Prostate gland (tissue), 2 donors: ENCODE measurements at regions not wholly inside any gene's neighbourhood (a gene's known extent, or its start where the extent isn't known, plus 50 kb on each side); places are given as distances from the start of the nearest gene placed in this dataset.

ENCODE experiments used
- DNase-seq: peaks from one replicate; pipeline ENCODE4 v3.0.0-alpha.2; 2019; ENCODE audit warnings: low spot score
- H3K27ac ChIP-seq, 2 donors: fragments of 200-600 bp; sonication (generic); 2 replicates each; pipeline ENCODE4 v1.5.1; 2017 to 2019
- H3K27me3 ChIP-seq: fragments of 200-600 bp; sonication (generic); replicated peaks from 2 replicates; pipeline ENCODE4 v1.5.1; 2019; ENCODE audit not compliant: insufficient read depth
- H3K36me3 ChIP-seq, 2 donors: fragments of 200-600 bp; sonication (generic); 1 replicate in 1 of 2; 2 replicates in 1 of 2; pipeline versions ENCODE4 v1.5.1 to v1.8.1; 2017 to 2019
- H3K4me1 ChIP-seq: fragments of 200-600 bp; sonication (generic); replicated peaks from 2 replicates; pipeline ENCODE4 v1.5.1; 2019
- H3K4me3 ChIP-seq, 2 donors: fragments of 200-600 bp; sonication (generic); 2 replicates each; pipeline ENCODE4 v1.5.1; 2017 to 2019
- H3K9me3 ChIP-seq: fragments of 200-600 bp; sonication (generic); 2 replicates; pipeline ENCODE4 v1.5.1; 2017
- POLR2A ChIP-seq: fragments of 450-650 bp; IDR thresholded peaks from one replicate; pipeline ENCODE4 v1.6.1; 2016; ENCODE audit warnings: antibody characterized with exemption, mild to moderate bottlenecking
- POLR2AphosphoS5 ChIP-seq: sonication (generic); formaldehyde crosslinking; IDR thresholded peaks from one replicate; pipeline ENCODE4 v1.6.1; 2017; ENCODE audit warnings: antibody characterized with exemption
- WGBS: methylation state at CpG from one replicate; pipeline ENCODE4 v1.1.5; 2018; 5-methylcytosine and 5-hydroxymethylcytosine counted together
- intact Hi-C: fragments of 100-400 bp; cut with DNase I; formaldehyde crosslinking; loops from one replicate; pipeline ENCODE4 v1.14.2; 2022
- TF ChIP-seq, protein P1 (sequence below), 4 experiments: fragments of 200-600 bp in 2 of 4; fragments of 450-650 bp in 2 of 4; sonication (generic) in 2 of 4; IDR thresholded peaks; 1 replicate in 3 of 4; 2 replicates in 1 of 4; pipeline ENCODE4 v1.5.1; 2016 to 2019; ENCODE audit warnings: antibody characterized with exemption in 4 of 4, mild to moderate bottlenecking in 2 of 4, moderate library complexity in 2 of 4

DNA sequence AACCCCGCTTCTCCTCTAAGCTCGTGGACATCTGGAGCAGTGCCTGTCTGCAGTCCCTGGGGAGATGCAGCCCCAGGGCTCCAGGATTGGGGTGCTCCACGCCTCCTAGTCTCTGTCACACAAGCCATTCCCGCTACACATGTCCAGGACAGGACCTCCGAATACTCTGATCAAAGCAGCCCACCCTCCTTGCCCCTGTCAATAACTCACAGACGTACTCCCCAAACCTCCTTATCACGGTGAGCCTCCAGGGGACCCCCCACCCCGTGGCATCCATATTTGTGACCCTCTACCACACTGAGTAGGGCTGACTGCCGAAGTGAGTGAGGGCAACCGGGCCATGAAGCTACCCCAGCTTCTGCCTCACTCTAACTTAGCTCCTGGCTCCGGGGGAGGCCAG lies 727.7 kb downstream of the GALR1 start:
- intact Hi-C loops = no loop called here
- no peaks in the 10 kb centered on the region for H3K36me3 ChIP-seq
- H3K4me3 ChIP-seq = no peak overlapping the region
- DNase-seq = no peak
- WGBS = 92% methylated on average over 11 of the region's 11 CpGs
- H3K9me3 ChIP-seq = no peaks in the 10 kb centered on the region
- no peaks in the 10 kb centered on the region for H3K27me3 ChIP-seq
- TF ChIP-seq, protein P1, sequence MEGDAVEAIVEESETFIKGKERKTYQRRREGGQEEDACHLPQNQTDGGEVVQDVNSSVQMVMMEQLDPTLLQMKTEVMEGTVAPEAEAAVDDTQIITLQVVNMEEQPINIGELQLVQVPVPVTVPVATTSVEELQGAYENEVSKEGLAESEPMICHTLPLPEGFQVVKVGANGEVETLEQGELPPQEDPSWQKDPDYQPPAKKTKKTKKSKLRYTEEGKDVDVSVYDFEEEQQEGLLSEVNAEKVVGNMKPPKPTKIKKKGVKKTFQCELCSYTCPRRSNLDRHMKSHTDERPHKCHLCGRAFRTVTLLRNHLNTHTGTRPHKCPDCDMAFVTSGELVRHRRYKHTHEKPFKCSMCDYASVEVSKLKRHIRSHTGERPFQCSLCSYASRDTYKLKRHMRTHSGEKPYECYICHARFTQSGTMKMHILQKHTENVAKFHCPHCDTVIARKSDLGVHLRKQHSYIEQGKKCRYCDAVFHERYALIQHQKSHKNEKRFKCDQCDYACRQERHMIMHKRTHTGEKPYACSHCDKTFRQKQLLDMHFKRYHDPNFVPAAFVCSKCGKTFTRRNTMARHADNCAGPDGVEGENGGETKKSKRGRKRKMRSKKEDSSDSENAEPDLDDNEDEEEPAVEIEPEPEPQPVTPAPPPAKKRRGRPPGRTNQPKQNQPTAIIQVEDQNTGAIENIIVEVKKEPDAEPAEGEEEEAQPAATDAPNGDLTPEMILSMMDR (IDR thresholded peaks at IDR 0.05) = no peak
- TF ChIP-seq POLR2A (no peak), POLR2AphosphoS5 (no peak)
- no peaks in the 10 kb centered on the region for H3K4me1 ChIP-seq
- no peak overlapping the region for H3K27ac ChIP-seq

DNA sequence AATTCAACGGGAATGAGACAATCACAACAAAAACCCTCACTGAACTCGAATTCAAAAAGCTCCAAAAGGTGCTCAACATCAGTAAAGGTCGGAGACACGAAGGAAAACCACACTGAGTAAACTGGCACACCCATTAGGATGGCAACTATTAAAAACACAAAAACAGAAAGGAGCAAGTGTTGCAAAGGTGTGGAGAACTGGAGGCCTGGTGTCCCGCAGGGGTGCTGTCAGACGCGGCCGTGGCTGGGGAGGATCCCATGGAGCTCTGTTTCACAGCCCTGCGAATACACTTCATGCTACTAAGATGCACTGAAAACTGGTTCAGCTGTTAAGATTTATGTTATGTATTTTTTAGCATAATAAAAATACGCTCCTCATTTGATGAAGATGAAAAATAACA lies 730.6 kb downstream of the GALR1 start:
- Histone ChIP-seq H3K9me3 (no peaks in the 10 kb centered on the region), H3K4me3 (no peak overlapping the region), H3K36me3 (no peaks in the 10 kb centered on the region), H3K27ac (no peak overlapping the region), H3K4me1 (no peaks in the 10 kb centered on the region), H3K27me3 (no peaks in the 10 kb centered on the region)
- TF ChIP-seq POLR2A (no peak), POLR2AphosphoS5 (no peak)
- TF ChIP-seq, protein P1 (IDR thresholded peaks at IDR 0.05) = no peak
- DNase-seq = no peak
- WGBS = 85% methylated on average over 10 of the region's 10 CpGs
- intact Hi-C loops = no loop called here

DNA sequence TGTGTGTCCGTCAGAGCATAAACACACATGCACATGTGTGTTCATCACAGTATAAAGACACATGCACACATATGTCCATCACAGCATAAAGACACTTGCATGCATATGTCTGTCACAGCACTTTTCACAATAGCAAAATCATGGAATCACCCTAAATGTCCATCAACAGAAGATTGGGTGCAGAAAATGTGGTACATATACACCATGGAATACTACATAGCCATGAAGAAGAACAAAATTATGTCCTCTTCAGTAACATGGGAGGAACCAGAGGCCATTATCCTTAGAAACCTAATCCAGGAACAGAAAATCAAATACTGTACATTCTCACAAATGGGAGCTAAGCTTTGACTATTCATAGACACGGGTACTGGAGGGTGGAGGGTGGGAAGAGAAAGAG lies 732.2 kb downstream of the GALR1 start:
- H3K4me1 ChIP-seq = no peaks in the 10 kb centered on the region
- 91% methylated on average over 2 of the region's 2 CpGs for WGBS
- no peaks in the 10 kb centered on the region for H3K9me3 ChIP-seq
- H3K27ac ChIP-seq = no peak overlapping the region
- no peak overlapping the region for H3K4me3 ChIP-seq
- H3K27me3 ChIP-seq = no peaks in the 10 kb centered on the region
- DNase-seq = no peak
- intact Hi-C loops = no loop called here
- TF ChIP-seq POLR2AphosphoS5 = no peak
- no peak for TF ChIP-seq POLR2A
- TF ChIP-seq, protein P1 (IDR thresholded peaks at IDR 0.05) = no peak
- no peaks in the 10 kb centered on the region for H3K36me3 ChIP-seq

DNA sequence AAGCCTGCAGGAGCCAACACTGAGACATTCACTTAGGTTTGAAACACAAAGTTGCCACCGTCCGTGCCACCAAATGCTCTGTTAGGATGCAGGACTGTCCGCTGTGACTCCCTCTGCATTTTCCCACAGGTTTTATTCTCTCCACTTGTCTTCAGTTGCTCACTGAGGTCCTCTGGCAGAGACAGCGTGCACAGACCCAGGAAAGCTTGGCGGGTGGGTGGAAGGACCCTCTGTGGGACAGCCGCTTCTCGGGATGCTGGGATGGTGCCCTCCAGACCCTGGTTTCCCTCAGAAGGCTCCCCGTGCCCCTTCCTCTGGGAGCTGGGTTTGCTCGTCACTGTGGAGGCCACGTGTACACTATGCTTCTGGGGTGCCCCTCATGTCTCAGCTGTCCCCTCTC lies 733.6 kb downstream of the GALR1 start:
- Histone ChIP-seq H3K27me3 (no peaks in the 10 kb centered on the region), H3K27ac (no peak overlapping the region), H3K4me3 (no peak overlapping the region), H3K36me3 (no peaks in the 10 kb centered on the region), H3K4me1 (no peaks in the 10 kb centered on the region), H3K9me3 (no peaks in the 10 kb centered on the region)
- intact Hi-C loops = no loop called here
- no peak for TF ChIP-seq POLR2A
- TF ChIP-seq, protein P1 (IDR thresholded peaks at IDR 0.05) = no peak
- TF ChIP-seq POLR2AphosphoS5 = no peak
- WGBS = 94% methylated on average over 10 of the region's 10 CpGs
- DNase-seq = no peak

DNA sequence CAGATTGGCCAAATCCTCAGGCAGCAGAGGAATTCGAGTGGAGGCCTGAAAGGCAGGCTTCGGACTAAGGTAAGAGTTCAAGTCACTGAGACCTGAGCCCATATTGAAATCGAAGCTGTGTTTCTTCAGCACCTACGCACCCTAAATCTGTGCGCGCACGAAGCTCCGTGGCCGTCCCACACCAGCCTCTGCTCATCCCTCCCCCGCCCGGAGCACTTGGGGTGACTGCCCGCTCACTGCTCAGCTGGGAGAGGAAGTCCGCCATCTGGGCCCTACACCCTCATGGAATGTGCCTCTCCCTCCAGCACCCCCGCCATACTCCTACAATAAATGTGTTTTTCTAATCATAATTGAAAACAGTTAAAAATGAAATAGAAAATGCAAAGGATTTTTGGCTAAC lies 734.5 kb downstream of the GALR1 start:
- DNase-seq = no peak

More for the DNA sequence above, 734.5 kb downstream of the GALR1 start:
- Histone ChIP-seq H3K36me3 (no peaks in the 10 kb centered on the region), H3K27me3 (no peaks in the 10 kb centered on the region), H3K4me1 (no peaks in the 10 kb centered on the region), H3K27ac (no peak overlapping the region), H3K4me3 (no peak overlapping the region), H3K9me3 (no peaks in the 10 kb centered on the region)
- intact Hi-C loops = no loop called here
- 88% methylated on average over 14 of the region's 14 CpGs for WGBS
- TF ChIP-seq POLR2AphosphoS5 = no peak
- TF ChIP-seq, protein P1 (IDR thresholded peaks at IDR 0.05) = no peak
- no peak for TF ChIP-seq POLR2A
